ENCODE measurements at regions not wholly inside any gene's neighbourhood (a gene's known extent, or its start where the extent isn't known, plus 50 kb on each side); places are given as distances from the start of the nearest gene placed in this dataset.
A peak's percentile ranks its signal among the peaks of the same experiment; 100 is the strongest.

- Mint-ChIP-seq H3K27ac (no peak overlapping the region), H3K4me3 (no peak overlapping the region), H3K27me3 (no peaks in the 10 kb centered on the region), H3K4me1 (no peaks in the 10 kb centered on the region), H3K9me3 (peaks cover 4% of the 10 kb centered on the region in 2 donors)
- no peak for ATAC-seq
- DNase-seq, result no peak
Measured at GRCh38 chr3:106629215-106629832, 747.9 kb upstream of the CCDC54 start.

GRCh38 chr3:106631373-106632108, 745.7 kb upstream of the CCDC54 start:
- Mint-ChIP-seq H3K27ac (no peak overlapping the region), H3K4me1 (no peaks in the 10 kb centered on the region), H3K4me3 (no peak overlapping the region), H3K27me3 (peaks cover 1% of the 10 kb centered on the region), H3K9me3 (no peaks in the 10 kb centered on the region)
- DNase-seq (no peak), ATAC-seq (no peak)

- H3K4me1 Mint-ChIP-seq, result no peaks in the 10 kb centered on the region
- DNase-seq (no peak), ATAC-seq (peak; percentile 49)
- H3K4me3 Mint-ChIP-seq, result no peak overlapping the region
- no peaks in the 10 kb centered on the region for H3K9me3 Mint-ChIP-seq
- H3K27me3 Mint-ChIP-seq, result peaks cover 8% of the 10 kb centered on the region
- H3K27ac Mint-ChIP-seq, result no peak overlapping the region
Measured at GRCh38 chr3:106635271-106635670, 742.0 kb upstream of the CCDC54 start.

GRCh38 chr3:106635826-106636225, 741.4 kb upstream of the CCDC54 start:
- H3K27me3 Mint-ChIP-seq, result peaks cover 8% of the 10 kb centered on the region
- no peaks in the 10 kb centered on the region for H3K9me3 Mint-ChIP-seq
- no peaks in the 10 kb centered on the region for H3K4me1 Mint-ChIP-seq
- no peak overlapping the region for H3K27ac Mint-ChIP-seq
- no peak for ATAC-seq
- no peak overlapping the region for H3K4me3 Mint-ChIP-seq
- DNase-seq, result no peak

GRCh38 chr3:106640353-106640752, 736.9 kb upstream of the CCDC54 start:
- H3K4me1 Mint-ChIP-seq, result no peaks in the 10 kb centered on the region
- no peaks in the 10 kb centered on the region for H3K9me3 Mint-ChIP-seq
- no peak overlapping the region for H3K4me3 Mint-ChIP-seq
- H3K27me3 Mint-ChIP-seq, result peaks cover 14% of the 10 kb centered on the region
- ATAC-seq, result no peak
- DNase-seq, result no peak
- H3K27ac Mint-ChIP-seq, result no peak overlapping the region

GRCh38 chr3:106642161-106642560, 735.1 kb upstream of the CCDC54 start:
- no peak overlapping the region for H3K27ac Mint-ChIP-seq
- H3K4me1 Mint-ChIP-seq, result no peaks in the 10 kb centered on the region
- DNase-seq (no peak), ATAC-seq (no peak)
- no peaks in the 10 kb centered on the region for H3K9me3 Mint-ChIP-seq
- H3K27me3 Mint-ChIP-seq, result peaks cover 11% of the 10 kb centered on the region
- no peak overlapping the region for H3K4me3 Mint-ChIP-seq

- H3K4me1 Mint-ChIP-seq, result no peaks in the 10 kb centered on the region
- no peak overlapping the region for H3K4me3 Mint-ChIP-seq
- no peak overlapping the region for H3K27ac Mint-ChIP-seq
- H3K9me3 Mint-ChIP-seq, result no peaks in the 10 kb centered on the region
- peaks cover 11% of the 10 kb centered on the region for H3K27me3 Mint-ChIP-seq
- ATAC-seq (peak; percentile 40), DNase-seq (no peak)
Measured at GRCh38 chr3:106643684-106644161, 733.5 kb upstream of the CCDC54 start.

- ATAC-seq (no peak), DNase-seq (no peak)
- Mint-ChIP-seq H3K4me1 (no peaks in the 10 kb centered on the region), H3K9me3 (peaks cover 4 to 7% of the 10 kb centered on the region in 2 donors), H3K4me3 (no peak overlapping the region), H3K27ac (no peak overlapping the region), H3K27me3 (no peaks in the 10 kb centered on the region)
Measured at GRCh38 chr3:106673926-106674569, 703.2 kb upstream of the CCDC54 start.

- Mint-ChIP-seq H3K27ac (no peak overlapping the region), H3K4me3 (no peak overlapping the region), H3K27me3 (peaks cover 6% of the 10 kb centered on the region), H3K4me1 (no peaks in the 10 kb centered on the region), H3K9me3 (peaks cover 4 to 7% of the 10 kb centered on the region in 2 donors)
- no peak for DNase-seq
- no peak for ATAC-seq
Measured at GRCh38 chr3:106675451-106675850, 701.8 kb upstream of the CCDC54 start.

GRCh38 chr3:106678657-106679390, 698.4 kb upstream of the CCDC54 start:
- no peaks in the 10 kb centered on the region for H3K4me1 Mint-ChIP-seq
- ATAC-seq (no peak), DNase-seq (no peak)
- no peak overlapping the region for H3K27ac Mint-ChIP-seq
- no peak overlapping the region for H3K4me3 Mint-ChIP-seq
- H3K27me3 Mint-ChIP-seq, result peaks cover 17% of the 10 kb centered on the region
- H3K9me3 Mint-ChIP-seq, result peaks cover 0 to 7% of the 10 kb centered on the region in 2 donors

GRCh38 chr3:106683953-106684620, 693.2 kb upstream of the CCDC54 start:
- no peaks in the 10 kb centered on the region for H3K4me1 Mint-ChIP-seq
- no peak for ATAC-seq
- H3K9me3 Mint-ChIP-seq, result no peaks in the 10 kb centered on the region
- H3K27ac Mint-ChIP-seq, result no peak overlapping the region
- H3K4me3 Mint-ChIP-seq, result no peak overlapping the region
- peaks cover 17% of the 10 kb centered on the region for H3K27me3 Mint-ChIP-seq
- DNase-seq, result no peak

- Mint-ChIP-seq H3K9me3 (no peaks in the 10 kb centered on the region), H3K27ac (no peak overlapping the region), H3K4me3 (no peak overlapping the region), H3K4me1 (no peaks in the 10 kb centered on the region), H3K27me3 (peaks cover 10% of the 10 kb centered on the region)
- no peak for ATAC-seq
- no peak for DNase-seq
Measured at GRCh38 chr3:106685745-106686144, 691.5 kb upstream of the CCDC54 start.

- ATAC-seq, result no peak
- H3K4me3 Mint-ChIP-seq, result no peak overlapping the region
- H3K27ac Mint-ChIP-seq, result no peak overlapping the region
- no peaks in the 10 kb centered on the region for H3K9me3 Mint-ChIP-seq
- H3K27me3 Mint-ChIP-seq, result peaks cover 8% of the 10 kb centered on the region
- H3K4me1 Mint-ChIP-seq, result no peaks in the 10 kb centered on the region
- DNase-seq, result no peak
Measured at GRCh38 chr3:106687905-106688304, 689.3 kb upstream of the CCDC54 start.

- H3K27me3 Mint-ChIP-seq, result peaks cover 3% of the 10 kb centered on the region
- no peak overlapping the region for H3K4me3 Mint-ChIP-seq
- no peaks in the 10 kb centered on the region for H3K4me1 Mint-ChIP-seq
- DNase-seq (no peak), ATAC-seq (no peak)
- H3K27ac Mint-ChIP-seq, result no peak overlapping the region
- H3K9me3 Mint-ChIP-seq, result no peaks in the 10 kb centered on the region
Measured at GRCh38 chr3:106688464-106688863, 688.8 kb upstream of the CCDC54 start.

- ATAC-seq (no peak), DNase-seq (no peak)
- H3K9me3 Mint-ChIP-seq, result no peaks in the 10 kb centered on the region
- no peak overlapping the region for H3K27ac Mint-ChIP-seq
- H3K27me3 Mint-ChIP-seq, result no peaks in the 10 kb centered on the region
- H3K4me3 Mint-ChIP-seq, result no peak overlapping the region
- H3K4me1 Mint-ChIP-seq, result no peaks in the 10 kb centered on the region
Measured at GRCh38 chr3:106691476-106691875, 685.8 kb upstream of the CCDC54 start.
